SK-N-SH (cell line): ENCODE measurements at regions not wholly inside any gene's neighbourhood (a gene's known extent, or its start where the extent isn't known, plus 50 kb on each side); places are given as distances from the start of the nearest gene placed in this dataset.

Experiments
- CTCF ChIA-PET: fragments of 300-600, 350-600 bp; formaldehyde crosslinking; extraction: SDS; loops from one replicate; lab custom pipeline; 2021; lab: Yijun Ruan, JAX
- POLR2A ChIA-PET: fragments of 350-600 bp; sonication (Branson Sonifier 250); formaldehyde crosslinking; extraction: SDS; loops from one replicate; lab custom pipeline; 2020; ENCODE audit warnings: antibody characterized with exemption, inconsistent platforms; lab: Yijun Ruan, JAX
- DNase-seq: peaks from one replicate; pipeline ENCODE4 v3.0.0; 2012
- H2AFZ ChIP-seq: fragments of 200-600 bp; sonication (generic); 2 replicates; pipeline ENCODE4 v1.8.1; 2016; ENCODE audit warnings: antibody characterized with exemption, mild to moderate bottlenecking, low read depth
- H3F3A ChIP-seq: fragments of 200-600 bp; sonication (generic); replicated peaks from 2 replicates; pipeline ENCODE3; 2016; ENCODE audit warnings: antibody characterized with exemption, mild to moderate bottlenecking; ENCODE audit not compliant: insufficient read depth
- H3K27ac ChIP-seq, 2 experiments: fragments of 200-500 bp in 1 of 2; fragments of 200-600 bp in 1 of 2; sonication (Bioruptor generic) in 1 of 2; sonication (generic), shearing (Covaris generic) in 1 of 2; 2 replicates each; pipeline versions ENCODE4 v1.5.1 to v1.6.1; 2014 to 2016; ENCODE audit warnings: low read depth in 2 of 2, inconsistent platforms in 1 of 2, low read length in 1 of 2, mild to moderate bottlenecking in 1 of 2, mixed read lengths in 1 of 2
- H3K27me3 ChIP-seq: fragments of 200-600 bp; sonication (generic), shearing (Covaris generic); 2 replicates; pipeline ENCODE4 v1.6.1; 2016; ENCODE audit warnings: mixed run types; ENCODE audit not compliant: insufficient read depth
- H3K36me3 ChIP-seq, 2 experiments: fragments of 200-500 bp in 1 of 2; fragments of 200-600 bp in 1 of 2; sonication (Bioruptor generic) in 1 of 2; sonication (generic) in 1 of 2; replicated peaks in 1 of 2; 2 replicates each; pipeline versions ENCODE3 to v1.5.1; 2014 to 2016; ENCODE audit warnings: low read length in 1 of 2, mild to moderate bottlenecking in 1 of 2; ENCODE audit not compliant: insufficient read depth in 2 of 2, control insufficient read depth in 1 of 2
- H3K4me1 ChIP-seq, 2 experiments: fragments of 200-500 bp in 1 of 2; fragments of 200-600 bp in 1 of 2; sonication (Bioruptor generic) in 1 of 2; sonication (generic), shearing (Covaris generic) in 1 of 2; 2 replicates each; pipeline versions ENCODE4 v1.5.1 to v1.6.1; 2014 to 2016; ENCODE audit warnings: low read depth in 1 of 2, low read length in 1 of 2, mixed run types in 1 of 2; ENCODE audit not compliant: insufficient read depth in 2 of 2, control insufficient read depth in 1 of 2
- H3K4me2 ChIP-seq: fragments of 200-600 bp; sonication (generic), shearing (Covaris generic); 2 replicates; pipeline ENCODE4 v1.6.1; 2017; ENCODE audit warnings: mixed run types
- H3K4me3 ChIP-seq, 2 experiments: fragments of 200-500 bp in 1 of 2; fragments of 200-600 bp in 1 of 2; sonication (Bioruptor generic) in 1 of 2; sonication (generic), shearing (Covaris generic) in 1 of 2; 2 replicates each; pipeline versions ENCODE4 v1.5.1 to v1.8.1; 2014 to 2016; ENCODE audit warnings: low read depth in 2 of 2, inconsistent platforms in 1 of 2, low read length in 1 of 2, mild to moderate bottlenecking in 1 of 2, mixed read lengths in 1 of 2, moderate library complexity in 1 of 2
- H3K79me2 ChIP-seq: fragments of 200-600 bp; sonication (generic); 2 replicates; pipeline ENCODE4 v1.8.1; 2017; ENCODE audit warnings: mild to moderate bottlenecking; ENCODE audit not compliant: insufficient read depth
- H3K9ac ChIP-seq: fragments of 200-600 bp; sonication (generic); 2 replicates; pipeline ENCODE4 v1.6.1; 2017; ENCODE audit warnings: mixed run types
- H3K9me2 ChIP-seq: fragments of 200-600 bp; sonication (generic); 2 replicates; pipeline ENCODE4 v1.6.1; 2017; ENCODE audit warnings: mixed run types
- H3K9me3 ChIP-seq: fragments of 200-600 bp; sonication (generic); 2 replicates; pipeline ENCODE4 v1.6.1; 2017; ENCODE audit warnings: mixed run types, mild to moderate bottlenecking, moderate library complexity
- H4K20me1 ChIP-seq: fragments of 200-600 bp; sonication (generic); 2 replicates; pipeline ENCODE4 v1.6.1; 2017; ENCODE audit warnings: mild to moderate bottlenecking, mixed run types; ENCODE audit not compliant: insufficient read depth
- EP300 ChIP-seq, 2 experiments: IDR thresholded peaks; 2 replicates each; pipeline versions ENCODE4 v1.4.0 to v1.6.1; 2012; ENCODE audit warnings: borderline replicate concordance in 1 of 2, low read depth in 1 of 2, low read length in 1 of 2
- EZH2phosphoT487 ChIP-seq: fragments of 200-600 bp; sonication (generic); IDR thresholded peaks from 2 replicates; pipeline ENCODE4 v1.6.1; 2017; ENCODE audit warnings: low read depth, mixed run types, mild to moderate bottlenecking, antibody characterized with exemption, moderate library complexity, borderline replicate concordance
- FOSL2 ChIP-seq: IDR thresholded peaks from 2 replicates; pipeline ENCODE4 v1.4.0; 2012; ENCODE audit warnings: low read depth, mild to moderate bottlenecking, moderate library complexity, borderline replicate concordance
- FOXM1 ChIP-seq: IDR thresholded peaks from 2 replicates; pipeline ENCODE4 v1.4.0; 2012; ENCODE audit warnings: low read depth, mild to moderate bottlenecking
- GABPA ChIP-seq: IDR thresholded peaks from 2 replicates; pipeline ENCODE4 v1.4.0; 2012; ENCODE audit warnings: low read depth, mild to moderate bottlenecking
- JUND ChIP-seq: IDR thresholded peaks from 2 replicates; pipeline ENCODE4 v1.4.0; 2012
- MAX ChIP-seq: IDR thresholded peaks from 2 replicates; pipeline ENCODE4 v1.4.0; 2012; ENCODE audit warnings: low read depth
- NRF1 ChIP-seq: IDR thresholded peaks from 2 replicates; pipeline ENCODE4 v1.6.1; 2012; ENCODE audit warnings: low read depth, mild to moderate bottlenecking, low read length
- TEAD4 ChIP-seq: IDR thresholded peaks from 2 replicates; pipeline ENCODE4 v1.4.0; 2012; ENCODE audit warnings: mild to moderate bottlenecking, borderline replicate concordance; ENCODE audit not compliant: insufficient read depth
- WGBS: methylation state at CpG from one replicate; pipeline ENCODE4 v1.1.6; 2017; ENCODE audit warnings: low lambda C conversion rate; 5-methylcytosine and 5-hydroxymethylcytosine counted together
- TF ChIP-seq, protein P1 (sequence below): IDR thresholded peaks from 2 replicates; pipeline ENCODE4 v1.6.1; 2012; ENCODE audit warnings: mild to moderate bottlenecking, low read depth, low read length, moderate library complexity
- TF ChIP-seq, protein P2 (sequence below): fragments of 200-600 bp; sonication (generic); IDR thresholded peaks from 2 replicates; pipeline ENCODE4 v1.6.1; 2017; ENCODE audit warnings: antibody characterized with exemption, mild to moderate bottlenecking, moderate library complexity

DNA sequence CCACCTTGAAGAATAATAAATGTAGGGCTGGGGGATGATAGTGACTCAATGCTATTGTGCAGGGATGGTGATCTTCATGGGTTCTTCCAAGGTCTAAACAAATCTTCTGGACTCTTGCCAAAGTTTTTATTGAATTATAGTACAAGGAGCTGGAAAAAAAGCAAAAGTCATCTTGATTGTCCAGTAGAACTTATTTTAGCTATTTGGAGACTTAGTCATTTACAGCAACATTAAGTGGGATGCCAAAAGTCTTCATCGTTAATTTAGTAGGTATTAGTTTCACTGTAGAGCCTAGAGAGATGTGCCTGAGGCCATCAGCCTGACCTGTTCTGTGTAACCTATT lies 212.9 kb upstream of the TBX18 start:
- Histone ChIP-seq H3K27me3 (no peaks in the 10 kb centered on the region), H3K4me2 (no peak overlapping the region), H3F3A (no peaks in the 10 kb centered on the region), H3K4me1 (0 out of 4 replicates have a peak, but pooled peaks cover 0 to 5% of the 10 kb centered on the region in 2 experiments), H2AFZ (no peak overlapping the region), H3K36me3 (no peaks in the 10 kb centered on the region), H3K27ac (no peak overlapping the region), H4K20me1 (no peaks in the 10 kb centered on the region), H3K9ac (no peak overlapping the region), H3K79me2 (no peaks in the 10 kb centered on the region), H3K9me3 (no peaks in the 10 kb centered on the region), H3K4me3 (no peak overlapping the region), H3K9me2 (no peaks in the 10 kb centered on the region; the same call in 1 of the 2 replicates)
- ChIA-PET POLR2A (no interaction called here), CTCF (interaction anchor here (1.3 kb wide), 1 partner anchor 10 kb away, joined by 3 read pairs; no protein-coding TSS in a partner anchor)
- DNase-seq = no peak
- no peak for TF ChIP-seq MAX
- WGBS = 0% methylated on average over 1 of the region's 1 CpG

DNA sequence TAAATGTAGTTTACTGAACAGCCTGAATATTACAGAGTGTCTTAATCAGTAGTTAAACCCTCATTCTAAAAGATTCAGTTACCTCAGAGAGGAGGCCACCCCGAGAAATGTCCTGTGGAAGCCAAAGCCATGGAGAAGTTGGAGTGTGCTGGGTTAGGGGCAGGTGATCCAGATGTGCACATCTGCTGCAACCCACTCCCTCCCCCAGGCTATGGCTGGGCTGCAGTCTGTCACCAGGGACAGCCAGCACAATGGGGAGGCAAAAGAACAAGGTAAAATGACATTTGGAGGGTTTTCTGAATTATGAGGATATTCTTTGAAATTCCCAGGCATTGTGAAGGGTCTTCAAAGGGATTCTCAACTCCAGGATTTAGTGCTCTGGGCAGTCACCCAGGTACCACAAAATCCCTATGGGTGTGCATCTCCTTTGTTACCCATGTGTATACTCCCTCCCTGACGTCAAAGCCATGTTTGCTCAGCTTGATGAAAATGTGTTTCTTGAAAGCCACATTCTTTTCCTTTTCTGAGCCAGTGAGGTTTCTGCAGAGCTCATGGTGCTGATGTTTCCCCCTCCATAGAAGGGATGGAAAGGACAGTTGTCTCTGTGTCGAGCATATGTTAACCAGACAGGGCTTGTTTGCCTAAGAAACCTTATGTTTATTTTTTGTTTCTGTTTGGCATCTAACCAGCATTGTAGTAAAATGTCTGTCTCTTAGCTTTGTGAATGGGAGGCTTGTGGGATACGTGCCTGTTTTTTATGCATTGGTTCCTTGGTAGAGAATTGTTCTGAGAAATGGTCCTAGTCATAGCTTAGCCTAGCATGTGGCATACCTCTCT lies 212.3 kb upstream of the TBX18 start:
- Histone ChIP-seq H3K4me2 (no peak overlapping the region), H3K4me3 (no peak overlapping the region), H4K20me1 (no peaks in the 10 kb centered on the region), H3K27ac (no peak overlapping the region), H3K9me3 (no peaks in the 10 kb centered on the region), H3K4me1 (0 out of 4 replicates have a peak, but pooled peaks cover 0 to 5% of the 10 kb centered on the region in 2 experiments), H3K36me3 (no peaks in the 10 kb centered on the region), H3K9ac (no peak overlapping the region), H2AFZ (no peak overlapping the region), H3F3A (no peaks in the 10 kb centered on the region), H3K9me2 (no peaks in the 10 kb centered on the region; the same call in 1 of the 2 replicates), H3K79me2 (no peaks in the 10 kb centered on the region), H3K27me3 (no peaks in the 10 kb centered on the region)
- 6% methylated on average over 4 of the region's 4 CpGs for WGBS
- ChIA-PET POLR2A (no interaction called here), CTCF (interaction anchor here (1.3 kb wide), 1 partner anchor 9 kb away, joined by 3 read pairs; no protein-coding TSS in a partner anchor)
- no peak for DNase-seq
- no peak for TF ChIP-seq NRF1
- TF ChIP-seq JUND = no peak
- TF ChIP-seq TEAD4 = no peak
- TF ChIP-seq EP300 (IDR thresholded peaks at IDR 0.05; ENCODE audit: borderline replicate concordance in 1 of 2, low read depth in 1 of 2, low read length in 1 of 2) = no peak
- TF ChIP-seq, protein P1, sequence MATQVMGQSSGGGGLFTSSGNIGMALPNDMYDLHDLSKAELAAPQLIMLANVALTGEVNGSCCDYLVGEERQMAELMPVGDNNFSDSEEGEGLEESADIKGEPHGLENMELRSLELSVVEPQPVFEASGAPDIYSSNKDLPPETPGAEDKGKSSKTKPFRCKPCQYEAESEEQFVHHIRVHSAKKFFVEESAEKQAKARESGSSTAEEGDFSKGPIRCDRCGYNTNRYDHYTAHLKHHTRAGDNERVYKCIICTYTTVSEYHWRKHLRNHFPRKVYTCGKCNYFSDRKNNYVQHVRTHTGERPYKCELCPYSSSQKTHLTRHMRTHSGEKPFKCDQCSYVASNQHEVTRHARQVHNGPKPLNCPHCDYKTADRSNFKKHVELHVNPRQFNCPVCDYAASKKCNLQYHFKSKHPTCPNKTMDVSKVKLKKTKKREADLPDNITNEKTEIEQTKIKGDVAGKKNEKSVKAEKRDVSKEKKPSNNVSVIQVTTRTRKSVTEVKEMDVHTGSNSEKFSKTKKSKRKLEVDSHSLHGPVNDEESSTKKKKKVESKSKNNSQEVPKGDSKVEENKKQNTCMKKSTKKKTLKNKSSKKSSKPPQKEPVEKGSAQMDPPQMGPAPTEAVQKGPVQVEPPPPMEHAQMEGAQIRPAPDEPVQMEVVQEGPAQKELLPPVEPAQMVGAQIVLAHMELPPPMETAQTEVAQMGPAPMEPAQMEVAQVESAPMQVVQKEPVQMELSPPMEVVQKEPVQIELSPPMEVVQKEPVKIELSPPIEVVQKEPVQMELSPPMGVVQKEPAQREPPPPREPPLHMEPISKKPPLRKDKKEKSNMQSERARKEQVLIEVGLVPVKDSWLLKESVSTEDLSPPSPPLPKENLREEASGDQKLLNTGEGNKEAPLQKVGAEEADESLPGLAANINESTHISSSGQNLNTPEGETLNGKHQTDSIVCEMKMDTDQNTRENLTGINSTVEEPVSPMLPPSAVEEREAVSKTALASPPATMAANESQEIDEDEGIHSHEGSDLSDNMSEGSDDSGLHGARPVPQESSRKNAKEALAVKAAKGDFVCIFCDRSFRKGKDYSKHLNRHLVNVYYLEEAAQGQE = no peak
- TF ChIP-seq EZH2phosphoT487 = no peak
- TF ChIP-seq, protein P2, sequence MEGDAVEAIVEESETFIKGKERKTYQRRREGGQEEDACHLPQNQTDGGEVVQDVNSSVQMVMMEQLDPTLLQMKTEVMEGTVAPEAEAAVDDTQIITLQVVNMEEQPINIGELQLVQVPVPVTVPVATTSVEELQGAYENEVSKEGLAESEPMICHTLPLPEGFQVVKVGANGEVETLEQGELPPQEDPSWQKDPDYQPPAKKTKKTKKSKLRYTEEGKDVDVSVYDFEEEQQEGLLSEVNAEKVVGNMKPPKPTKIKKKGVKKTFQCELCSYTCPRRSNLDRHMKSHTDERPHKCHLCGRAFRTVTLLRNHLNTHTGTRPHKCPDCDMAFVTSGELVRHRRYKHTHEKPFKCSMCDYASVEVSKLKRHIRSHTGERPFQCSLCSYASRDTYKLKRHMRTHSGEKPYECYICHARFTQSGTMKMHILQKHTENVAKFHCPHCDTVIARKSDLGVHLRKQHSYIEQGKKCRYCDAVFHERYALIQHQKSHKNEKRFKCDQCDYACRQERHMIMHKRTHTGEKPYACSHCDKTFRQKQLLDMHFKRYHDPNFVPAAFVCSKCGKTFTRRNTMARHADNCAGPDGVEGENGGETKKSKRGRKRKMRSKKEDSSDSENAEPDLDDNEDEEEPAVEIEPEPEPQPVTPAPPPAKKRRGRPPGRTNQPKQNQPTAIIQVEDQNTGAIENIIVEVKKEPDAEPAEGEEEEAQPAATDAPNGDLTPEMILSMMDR = no peak
- no peak for TF ChIP-seq GABPA
- no peak for TF ChIP-seq FOSL2
- TF ChIP-seq FOXM1 = no peak
